GM18870 (cell line): ENCODE measurements at regions not wholly inside any gene's neighbourhood (a gene's known extent, or its start where the extent isn't known, plus 50 kb on each side); places are given as distances from the start of the nearest gene placed in this dataset.

Source experiments
- ATAC-seq: cut with Tn5 transposase; IDR thresholded peaks from one replicate; pipeline ENCODE4 v1.9.1; 2021; ENCODE audit warnings: moderate library complexity; ENCODE audit not compliant: unreplicated experiment

DNA sequence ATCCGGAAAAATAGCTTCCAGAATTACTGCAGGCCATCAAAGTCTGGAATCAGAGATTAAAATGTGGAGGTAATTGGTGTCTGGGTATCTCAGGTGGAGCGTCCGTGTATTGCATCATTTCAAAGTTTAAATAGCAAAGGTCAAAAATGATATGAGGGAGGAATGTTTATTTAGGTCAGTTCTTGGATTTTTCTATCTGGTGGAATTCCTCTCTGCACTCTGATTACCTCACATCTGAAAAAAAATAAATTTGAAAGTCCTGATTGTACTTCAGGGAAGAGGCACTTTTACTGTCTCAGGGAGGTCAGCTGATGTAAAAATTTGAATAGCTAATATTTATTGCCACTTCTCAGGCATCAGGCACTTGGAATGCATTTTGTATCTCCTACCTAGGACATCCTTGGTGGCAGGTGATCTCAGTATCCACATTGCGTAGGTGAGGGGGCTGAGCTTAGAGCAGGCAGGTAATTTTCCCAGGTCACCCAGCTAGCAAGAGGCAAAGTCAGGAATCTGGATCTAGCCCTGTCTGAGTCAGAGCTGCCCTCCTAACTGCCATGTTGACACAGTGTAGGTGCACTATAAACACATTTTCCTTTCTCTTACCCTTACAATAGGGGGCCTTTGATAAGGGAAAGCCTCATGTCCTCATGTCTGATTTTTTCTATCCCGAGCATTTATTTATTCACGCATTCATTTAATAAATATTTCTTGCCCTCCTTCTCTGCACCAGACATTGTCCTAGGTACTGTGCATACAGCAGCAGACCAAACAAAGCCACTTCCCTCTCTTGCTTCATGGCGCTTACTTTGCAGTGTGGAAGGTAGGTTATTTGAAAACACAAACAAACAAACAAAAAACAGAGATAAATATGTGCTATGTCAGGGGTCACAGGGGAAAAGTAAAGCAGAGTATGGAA lies 454.3 kb downstream of the HAPSTR1 start:
- ATAC-seq = no peak

DNA sequence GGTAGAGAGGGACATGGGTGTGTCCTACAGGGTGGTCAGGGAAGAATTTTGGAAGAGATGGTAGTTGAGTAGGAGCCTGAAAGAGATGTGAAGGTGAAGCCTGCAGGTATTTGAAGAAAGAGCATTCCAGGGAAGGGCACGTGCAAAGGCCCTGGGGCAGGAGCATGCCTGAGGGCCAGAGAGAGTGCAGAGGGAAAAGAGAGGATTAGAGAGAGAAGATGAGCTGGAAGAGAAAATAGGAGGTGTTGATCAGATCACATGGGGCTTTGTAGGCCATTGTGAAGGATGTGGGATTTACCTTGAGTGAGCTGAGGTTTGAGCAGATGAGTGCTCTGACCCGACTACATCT lies 455.0 kb downstream of the HAPSTR1 start:
- ATAC-seq = no peak

DNA sequence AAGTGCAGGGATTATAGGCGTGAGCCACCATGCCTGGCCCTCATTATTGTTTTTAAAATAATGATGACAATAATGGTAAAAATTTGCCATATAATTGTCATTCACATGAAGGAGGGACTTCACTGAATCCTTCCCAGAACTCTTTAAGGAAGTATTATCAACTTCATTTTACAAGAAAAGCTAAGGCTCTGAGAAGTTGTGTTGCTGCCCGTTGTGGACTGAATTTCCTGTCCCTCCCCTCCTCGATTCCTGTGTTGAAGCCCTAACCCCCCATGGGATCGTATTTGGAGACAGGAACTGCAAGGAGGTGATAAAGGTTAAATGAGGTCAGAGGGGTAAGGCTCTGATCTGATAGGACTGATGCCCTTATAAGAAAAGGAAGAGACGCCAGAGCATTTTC lies 458.0 kb downstream of the HAPSTR1 start:
- ATAC-seq = no peak

DNA sequence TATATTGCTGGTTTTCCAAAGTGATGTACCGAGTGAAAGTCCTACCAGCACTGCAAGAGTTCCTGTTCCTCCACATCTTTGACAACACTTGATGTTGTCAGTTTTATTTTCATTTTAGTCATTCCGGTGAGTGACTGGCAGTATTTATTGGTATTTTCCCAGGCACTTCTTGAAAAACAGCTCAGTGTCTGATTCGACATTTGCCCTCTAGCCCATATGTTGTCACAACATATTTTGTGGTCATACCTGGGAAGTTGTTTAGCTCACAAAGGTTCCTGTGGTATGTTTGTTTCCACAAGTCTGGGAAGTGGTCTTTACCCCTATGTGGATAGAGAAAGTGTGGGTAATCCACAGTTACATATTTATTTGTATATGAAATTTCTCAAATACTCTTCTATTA lies 463.6 kb downstream of the HAPSTR1 start:
- ATAC-seq = no peak

DNA sequence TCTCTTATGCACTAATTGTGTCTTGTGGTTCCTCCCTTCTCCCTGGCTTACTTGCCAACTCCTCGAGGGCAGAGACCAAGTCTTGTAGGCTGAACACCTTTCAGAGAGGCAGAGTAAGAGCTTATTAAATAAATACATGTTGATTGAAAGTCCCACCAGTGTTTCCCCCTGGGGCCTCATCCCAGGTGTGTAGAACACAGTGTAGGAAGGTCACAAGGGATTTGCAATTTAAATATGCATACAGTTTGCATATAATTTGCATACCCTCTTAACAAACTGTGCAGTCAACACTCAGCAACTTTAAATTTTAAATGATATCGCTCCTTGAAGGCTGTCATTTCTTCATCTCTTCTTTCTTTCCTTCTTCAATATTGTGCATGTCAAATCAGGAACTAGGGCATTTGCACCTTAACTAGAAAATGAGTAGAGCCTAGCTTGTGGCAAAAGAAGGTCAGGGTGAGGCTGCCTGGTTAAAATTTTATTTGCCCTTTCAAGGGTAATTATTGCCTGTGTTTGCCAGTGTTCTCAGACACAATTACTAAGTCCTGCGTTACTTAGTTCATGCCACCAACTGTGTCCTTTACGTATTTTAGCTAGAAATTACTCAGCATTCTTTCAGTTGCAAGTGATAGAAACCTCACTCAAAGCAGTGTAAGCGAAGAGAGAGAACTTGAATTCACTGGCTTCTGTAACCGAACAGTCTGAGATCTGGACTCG lies 465.7 kb downstream of the HAPSTR1 start:
- no peak for ATAC-seq

DNA sequence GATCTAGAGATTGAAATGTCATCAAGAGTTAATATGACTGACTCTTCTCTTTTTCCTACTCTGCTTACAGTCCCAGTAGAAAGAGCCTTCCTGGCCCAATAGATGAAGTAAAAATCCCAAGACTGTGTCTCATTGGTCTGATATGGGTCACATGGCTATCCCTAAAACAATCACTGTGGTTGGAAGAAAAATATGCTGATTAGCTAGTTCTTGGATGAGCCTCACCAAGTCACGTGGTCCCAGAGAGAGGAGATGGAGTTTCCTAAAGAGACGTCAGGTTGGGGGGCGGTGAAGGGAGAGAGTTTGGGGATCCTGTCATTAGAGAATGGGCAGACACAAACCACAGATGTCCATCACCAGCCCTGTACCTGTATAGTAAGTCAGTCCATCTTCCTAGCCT lies 466.3 kb downstream of the HAPSTR1 start:
- no peak for ATAC-seq

DNA sequence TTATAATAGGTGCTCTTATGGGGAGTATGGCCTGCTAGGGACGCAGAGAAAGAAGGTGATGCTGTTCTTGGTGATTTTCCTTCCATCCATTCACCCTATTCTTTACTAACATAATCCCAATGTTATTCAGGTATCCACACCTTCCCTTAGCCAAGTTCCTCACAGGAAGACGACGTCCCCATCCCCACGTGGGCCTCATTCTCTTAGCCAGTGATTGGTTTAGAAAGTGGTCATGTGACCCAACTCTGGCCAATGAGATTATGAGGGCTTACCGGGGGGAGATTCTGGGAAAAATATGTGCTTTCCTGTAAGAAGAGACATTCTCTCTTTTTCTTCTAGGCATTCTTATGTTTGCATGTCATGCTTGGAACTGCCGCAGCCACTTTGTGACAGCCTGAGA lies 474.7 kb downstream of the HAPSTR1 start:
- ATAC-seq = no peak

DNA sequence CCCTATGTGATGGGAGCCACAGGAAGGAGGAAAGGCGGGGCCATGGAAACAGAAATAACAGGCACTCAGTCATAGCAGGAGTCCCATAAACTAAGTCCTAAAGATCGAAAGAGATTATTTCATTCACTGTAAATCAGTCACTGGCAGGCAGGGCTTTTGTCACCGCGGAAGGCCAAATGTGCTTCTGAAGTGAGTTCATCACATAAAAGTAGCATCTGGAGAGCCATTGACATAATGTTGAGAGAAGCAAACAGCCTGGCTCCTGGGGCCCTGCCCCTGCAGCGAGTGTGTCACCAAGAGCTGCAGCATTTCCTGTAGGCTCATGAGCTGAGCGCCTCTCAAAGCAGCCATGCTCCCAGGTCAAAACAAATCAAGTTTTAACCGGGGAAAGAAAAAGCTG lies 476.2 kb downstream of the HAPSTR1 start:
- ATAC-seq = peak; percentile 58

DNA sequence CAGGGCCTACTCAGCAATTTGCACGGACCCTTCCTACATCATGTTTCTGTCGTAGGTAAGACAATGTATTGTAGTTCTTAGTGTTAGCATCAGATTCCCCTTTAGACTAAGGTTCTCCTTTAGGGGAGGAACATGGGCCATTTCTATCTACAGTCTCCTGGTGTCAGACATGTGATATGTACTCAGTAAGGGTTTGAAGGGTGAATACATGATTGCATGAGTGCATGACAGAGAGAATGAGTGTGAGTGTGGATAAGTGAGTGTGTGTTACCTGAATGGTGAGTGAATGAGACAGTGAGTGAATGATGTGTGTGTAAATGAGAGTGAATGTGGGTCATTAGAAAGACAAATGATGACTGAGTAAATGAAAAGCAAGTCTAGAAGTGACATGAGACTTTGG lies 476.8 kb downstream of the HAPSTR1 start:
- no peak for ATAC-seq

DNA sequence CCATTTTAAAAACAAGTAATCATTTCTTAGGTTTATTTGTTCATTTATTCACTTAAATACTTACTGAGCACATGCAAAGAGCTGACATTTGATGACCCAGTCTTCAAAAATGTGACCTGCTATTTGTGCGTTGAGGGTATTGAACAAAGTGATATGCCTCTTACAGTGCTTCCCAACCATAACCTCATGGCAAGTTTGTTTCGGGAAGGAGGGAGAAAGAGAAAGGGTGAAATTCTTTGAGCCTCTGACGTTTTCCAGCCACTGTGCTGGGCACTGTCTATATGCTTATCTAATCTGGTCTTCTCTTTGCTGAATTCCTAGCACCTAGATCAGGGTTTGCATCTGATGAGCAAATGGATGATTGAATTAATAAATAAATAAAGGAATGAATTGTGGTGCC lies 479.1 kb downstream of the HAPSTR1 start:
- no peak for ATAC-seq

DNA sequence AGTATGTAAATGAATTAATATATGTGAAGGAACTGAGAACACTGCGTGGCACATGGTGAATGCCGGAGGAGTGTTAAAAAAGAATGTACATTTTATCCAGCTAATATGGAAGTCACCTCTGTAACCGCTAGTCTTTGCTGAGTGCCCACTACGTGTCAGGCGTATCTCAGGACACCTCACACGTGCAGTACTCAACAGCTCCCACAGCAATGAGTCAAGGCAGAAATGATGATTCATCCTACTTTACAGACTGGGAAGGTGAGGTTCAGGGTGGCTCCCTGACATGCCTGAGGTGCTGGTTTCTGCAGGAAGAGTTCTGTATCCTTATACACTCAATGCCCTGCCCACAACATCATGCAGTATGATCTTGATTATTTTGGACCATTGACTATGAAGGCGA lies 487.0 kb downstream of the HAPSTR1 start:
- ATAC-seq = no peak

DNA sequence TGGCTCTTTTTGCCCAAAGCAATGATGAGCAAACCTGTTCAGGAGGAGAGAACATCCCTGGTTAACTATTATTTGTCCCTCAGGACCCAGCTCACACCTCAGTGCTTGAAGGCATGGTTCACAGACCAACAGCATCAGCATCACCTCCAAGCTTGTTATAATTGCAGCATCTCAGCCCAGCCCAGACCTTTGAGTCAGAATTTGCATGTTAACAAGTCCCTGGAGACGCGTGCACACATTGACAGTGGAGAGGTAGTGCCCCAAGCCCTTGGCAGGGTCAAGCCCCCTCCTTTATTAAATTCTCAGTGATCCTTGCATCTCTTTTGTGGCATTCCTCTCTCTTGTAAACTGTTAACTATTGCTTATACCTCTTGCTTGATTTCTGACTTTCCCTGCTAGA lies 488.6 kb downstream of the HAPSTR1 start:
- no peak for ATAC-seq

DNA sequence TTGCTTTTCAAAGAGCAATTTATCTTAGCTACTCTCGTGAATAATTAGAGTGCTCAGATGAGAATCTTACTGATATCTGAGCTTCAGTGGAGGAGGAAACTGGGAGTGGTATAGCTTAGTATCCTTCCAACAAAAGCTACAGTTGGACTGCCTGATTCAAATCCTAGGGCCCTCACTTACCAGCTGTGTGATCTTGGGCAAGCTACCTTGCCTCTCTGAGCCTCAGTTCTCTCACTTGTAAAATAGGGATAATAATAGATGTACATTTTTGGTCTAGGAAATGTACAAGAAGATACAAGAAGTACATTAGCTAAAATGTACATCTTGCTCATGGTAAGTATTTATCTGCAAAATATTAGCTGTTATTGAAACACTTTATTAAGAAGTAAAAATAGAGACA lies 502.0 kb downstream of the HAPSTR1 start:
- ATAC-seq = no peak

DNA sequence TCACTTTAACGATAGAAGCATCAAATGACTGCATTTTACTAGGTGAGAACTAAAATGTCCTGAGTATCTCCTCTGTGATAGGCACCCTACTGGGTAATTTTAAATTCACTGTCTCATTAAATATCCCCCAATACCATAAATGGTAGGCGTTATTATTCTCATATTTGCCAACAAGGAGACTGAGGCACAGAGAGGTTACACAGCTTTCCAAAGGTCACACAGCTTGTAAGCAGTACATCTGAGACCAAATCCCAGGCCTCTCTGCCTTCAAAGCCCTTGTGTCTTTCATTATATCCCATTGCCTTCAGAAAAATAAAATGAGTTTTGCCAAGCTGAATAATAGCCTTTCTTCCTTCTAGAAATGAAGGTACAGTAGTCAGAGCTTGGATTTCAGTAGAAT lies 502.6 kb downstream of the HAPSTR1 start:
- no peak for ATAC-seq

DNA sequence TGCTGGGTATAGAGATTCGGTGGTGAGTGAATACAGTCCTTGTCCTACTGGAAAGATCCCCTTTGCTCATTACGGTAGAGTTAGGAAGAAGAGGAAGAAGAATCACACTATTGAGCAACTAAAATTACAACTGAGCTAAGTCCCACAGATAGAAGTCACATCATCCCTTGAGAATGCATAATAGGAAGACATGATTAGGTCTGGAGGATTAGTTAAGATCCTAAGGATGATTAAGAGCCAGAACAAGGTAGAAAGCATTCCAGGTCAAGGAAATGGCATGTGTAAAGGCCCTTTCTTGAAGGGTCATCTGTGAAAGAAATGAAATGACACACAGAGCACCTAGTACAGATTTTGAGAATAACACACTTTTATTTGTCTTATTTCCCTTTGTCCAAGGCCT lies 503.5 kb downstream of the HAPSTR1 start:
- ATAC-seq = no peak

DNA sequence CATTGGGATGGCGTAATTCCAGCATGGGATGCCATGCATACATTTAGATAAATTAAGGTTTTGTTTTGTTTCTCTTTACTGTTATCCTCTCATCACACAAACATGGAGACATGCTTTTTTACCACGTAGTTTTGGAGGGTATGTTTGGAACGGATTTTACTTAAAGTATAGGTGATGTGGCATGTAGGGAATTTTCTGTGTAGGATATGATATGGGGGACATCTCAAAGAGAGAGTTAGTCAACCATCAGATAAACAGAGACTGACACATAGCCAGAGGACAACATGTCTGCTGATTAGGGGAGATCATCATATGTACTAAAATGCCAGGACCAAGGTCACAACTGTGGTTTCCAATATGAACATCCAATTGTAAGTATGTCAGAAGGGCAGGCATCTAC lies 503.9 kb downstream of the HAPSTR1 start:
- ATAC-seq = no peak

DNA sequence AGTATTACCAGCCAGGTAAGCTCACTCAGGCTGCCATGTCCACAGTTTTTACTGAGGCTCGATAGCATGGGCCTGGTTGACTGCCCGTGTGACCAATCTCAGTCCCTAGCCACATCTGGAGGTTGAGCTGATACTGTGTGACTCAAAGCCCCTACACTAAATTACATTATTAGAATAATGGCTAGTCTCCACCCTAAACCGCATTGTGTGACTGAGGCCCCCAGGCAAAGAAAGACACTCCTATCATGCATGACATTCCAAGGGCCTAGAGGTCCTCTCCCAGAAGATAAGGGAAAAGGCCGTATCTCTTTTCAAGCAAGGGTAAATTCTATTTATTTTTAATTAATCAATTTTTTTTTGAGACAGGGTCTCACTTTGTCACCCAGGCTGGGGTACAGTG lies 505.3 kb downstream of the HAPSTR1 start:
- no peak for ATAC-seq

DNA sequence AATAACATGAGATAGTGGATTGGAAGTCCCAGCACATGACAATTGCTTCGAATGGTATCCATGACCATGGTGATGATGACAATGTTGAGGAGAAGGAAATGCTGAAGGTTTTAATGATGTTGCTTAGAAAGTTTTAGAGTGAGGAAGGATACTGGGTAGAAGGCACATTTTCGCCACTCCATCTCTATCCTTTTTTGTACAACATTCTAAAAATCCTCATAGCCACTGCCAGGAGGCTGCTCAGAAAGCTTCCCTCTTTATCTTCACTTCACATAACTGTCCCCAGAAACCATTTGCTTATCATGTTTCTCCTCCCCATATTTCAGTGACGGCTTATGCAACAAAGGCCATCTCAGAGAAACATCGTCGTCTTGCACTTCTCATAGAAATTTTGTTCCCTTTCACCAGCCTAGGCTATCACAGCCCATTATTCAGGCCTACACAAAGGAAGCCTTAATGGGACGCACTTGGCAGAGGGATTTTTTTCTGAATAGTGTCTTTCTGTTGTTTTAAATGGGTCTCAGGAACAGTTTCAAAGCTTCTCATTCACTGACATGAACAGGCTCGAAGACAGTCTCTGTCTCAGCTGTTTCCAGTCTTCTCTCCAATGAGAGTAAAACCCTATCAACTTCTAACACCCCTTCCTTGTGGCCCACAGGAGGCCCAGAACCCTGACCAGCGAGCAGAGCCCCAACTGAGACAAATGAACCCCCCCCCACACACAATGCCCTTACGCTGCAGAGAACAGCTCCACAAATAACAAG lies 506.7 kb downstream of the HAPSTR1 start:
- ATAC-seq = no peak

DNA sequence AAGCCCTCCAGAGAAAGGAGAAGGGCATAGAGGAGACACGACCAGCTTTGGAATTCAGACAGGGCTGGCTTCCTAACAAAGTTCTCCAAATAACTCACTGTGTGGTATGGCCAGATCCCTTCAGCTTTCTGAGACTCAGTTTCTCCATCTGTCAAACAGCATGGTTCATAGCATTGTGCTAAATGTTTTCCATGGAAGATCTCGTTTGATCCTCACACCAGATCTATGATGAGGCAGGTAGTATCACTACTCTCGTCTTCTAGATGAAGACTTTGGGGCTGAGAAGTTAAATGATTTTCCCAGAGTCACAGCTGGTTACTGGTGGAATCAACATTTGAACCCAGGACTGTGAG lies 507.3 kb downstream of the HAPSTR1 start:
- no peak for ATAC-seq

DNA sequence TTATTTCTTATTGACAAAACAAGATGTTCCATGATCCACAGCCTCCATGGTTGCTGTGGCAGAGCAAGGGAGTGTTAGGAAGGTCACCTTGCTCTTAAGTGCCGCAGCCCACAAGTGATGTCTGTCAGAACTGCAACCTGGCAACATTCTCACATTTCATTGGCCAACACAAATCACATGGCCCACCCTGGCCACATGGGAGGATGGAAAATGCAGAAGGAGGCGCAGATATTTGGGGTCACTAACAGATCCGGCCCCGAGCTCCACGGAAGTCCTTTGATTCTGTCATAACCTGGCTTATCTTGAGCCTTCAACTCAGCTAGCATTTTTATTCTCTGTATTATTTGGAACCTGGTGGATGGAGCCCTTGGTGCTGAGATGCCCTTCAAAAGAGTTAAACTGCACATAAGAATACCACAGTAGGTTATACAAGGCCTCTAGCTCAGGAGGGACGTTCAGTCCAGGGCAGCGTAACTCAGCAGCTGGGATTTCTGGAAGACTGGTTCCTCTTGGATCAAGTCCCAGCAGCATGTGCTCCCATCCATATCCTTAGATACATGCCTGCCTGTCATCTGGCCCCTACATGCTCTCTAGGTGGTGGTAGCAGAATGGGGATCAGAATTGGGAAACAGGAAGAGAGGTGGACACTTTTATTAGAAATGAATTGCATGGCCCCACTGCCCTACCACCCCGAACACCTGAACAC lies 508.1 kb downstream of the HAPSTR1 start:
- no peak for ATAC-seq

DNA sequence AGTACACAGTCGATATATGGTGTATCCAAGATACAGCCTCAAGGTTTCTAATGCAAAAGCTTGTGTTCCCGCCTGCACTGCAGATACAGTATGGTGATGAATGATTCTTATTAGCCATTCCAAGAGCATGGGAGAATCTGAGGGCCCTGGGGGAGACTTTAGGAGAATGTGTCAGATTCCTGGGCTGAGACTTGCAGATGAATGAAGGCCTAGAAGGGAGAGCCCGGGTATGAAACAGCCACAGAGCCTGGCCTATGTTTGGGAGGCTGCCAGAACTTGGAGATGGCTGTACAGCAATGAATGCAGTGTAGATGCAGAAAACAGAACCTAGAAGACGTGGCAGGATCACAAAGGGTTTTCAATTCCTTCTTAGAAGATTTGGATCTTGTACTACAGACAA lies 510.7 kb downstream of the HAPSTR1 start:
- ATAC-seq = no peak
